Retina (tissue), 1 donor: ENCODE measurements at regions not wholly inside any gene's neighbourhood (a gene's known extent, or its start where the extent isn't known, plus 50 kb on each side); places are given as distances from the start of the nearest gene placed in this dataset.
A peak's percentile ranks its signal among the peaks of the same experiment; 100 is the strongest.

Experiments
- DNase-seq: peaks from one replicate; pipeline ENCODE4 v3.0.0-alpha.2; 2016

- no peak for DNase-seq
These were observed 247.7 kb upstream of the RFX3 start for GRCh38 chr9:3773362-3774060.

GRCh38 chr9:3769646-3770045 lies 243.8 kb upstream of the RFX3 start:
- DNase-seq: no peak

GRCh38 chr9:3768712-3769457 lies 243.1 kb upstream of the RFX3 start:
- no peak for DNase-seq

GRCh38 chr9:3768286-3768685 lies 242.5 kb upstream of the RFX3 start:
- no peak for DNase-seq

GRCh38 chr9:3762076-3762475 lies 236.3 kb upstream of the RFX3 start:
- DNase-seq: no peak

- DNase-seq: no peak
These were observed 234.2 kb upstream of the RFX3 start for GRCh38 chr9:3760031-3760430.

GRCh38 chr9:3758816-3759576 lies 233.2 kb upstream of the RFX3 start:
- DNase-seq: no peak

GRCh38 chr9:3756071-3756470 lies 230.3 kb upstream of the RFX3 start:
- no peak for DNase-seq

GRCh38 chr9:3751125-3751758 lies 225.4 kb upstream of the RFX3 start:
- DNase-seq: no peak

- DNase-seq: no peak
These were observed 224.5 kb upstream of the RFX3 start for GRCh38 chr9:3750321-3750720.

GRCh38 chr9:3746296-3747275 lies 220.8 kb upstream of the RFX3 start:
- no peak for DNase-seq

GRCh38 chr9:3743901-3744413 lies 218.2 kb upstream of the RFX3 start:
- no peak for DNase-seq

GRCh38 chr9:3742586-3742985 lies 216.8 kb upstream of the RFX3 start:
- DNase-seq: no peak

GRCh38 chr9:3741729-3742128 lies 215.9 kb upstream of the RFX3 start:
- DNase-seq: no peak

- DNase-seq: no peak
These were observed 215.1 kb upstream of the RFX3 start for GRCh38 chr9:3740690-3741419.

GRCh38 chr9:3736161-3736560 lies 210.4 kb upstream of the RFX3 start:
- no peak for DNase-seq

- no peak for DNase-seq
These were observed 209.4 kb upstream of the RFX3 start for GRCh38 chr9:3735251-3735650.

GRCh38 chr9:3733527-3734262 lies 207.9 kb upstream of the RFX3 start:
- peak; percentile 13 for DNase-seq

- DNase-seq: no peak
These were observed 207.2 kb upstream of the RFX3 start for GRCh38 chr9:3733039-3733408.
